HG03521 (cell line): ENCODE measurements at regions not wholly inside any gene's neighbourhood (a gene's known extent, or its start where the extent isn't known, plus 50 kb on each side); places are given as distances from the start of the nearest gene placed in this dataset.

Experiments used
- ATAC-seq: cut with Tn5 transposase; IDR thresholded peaks from one replicate; pipeline ENCODE4 v1.9.1; 2021; ENCODE audit warnings: mild to moderate bottlenecking, moderate library complexity; ENCODE audit not compliant: unreplicated experiment

GRCh38 chr14:100658181-100658886 lies 68.4 kb upstream of the DLK1 start:
- ATAC-seq: no peak

- no peak for ATAC-seq
Observed at GRCh38 chr14:100659345-100660001, 67.2 kb upstream of the DLK1 start.

DNA sequence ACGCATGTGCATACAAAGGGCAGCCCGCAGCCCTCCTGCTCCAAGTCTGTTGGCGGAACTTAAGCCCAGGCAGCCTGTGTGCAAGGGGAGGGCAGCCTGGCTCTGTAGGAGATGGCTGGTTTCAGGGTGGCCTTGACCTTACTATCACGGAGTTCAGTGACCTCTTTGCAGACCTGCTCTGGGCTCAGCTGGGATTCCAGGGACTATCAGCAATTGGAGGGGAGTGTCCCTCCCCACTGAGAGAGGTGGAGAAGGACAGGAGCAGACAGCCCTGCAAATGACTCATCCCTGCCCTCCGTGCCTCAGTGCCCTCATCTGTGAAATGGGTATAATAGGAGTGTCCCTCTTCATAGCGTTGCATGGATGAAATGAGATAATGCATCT lies 66.2 kb upstream of the DLK1 start:
- ATAC-seq: no peak

GRCh38 chr14:100660882-100661635 lies 65.6 kb upstream of the DLK1 start:
- no peak for ATAC-seq

DNA sequence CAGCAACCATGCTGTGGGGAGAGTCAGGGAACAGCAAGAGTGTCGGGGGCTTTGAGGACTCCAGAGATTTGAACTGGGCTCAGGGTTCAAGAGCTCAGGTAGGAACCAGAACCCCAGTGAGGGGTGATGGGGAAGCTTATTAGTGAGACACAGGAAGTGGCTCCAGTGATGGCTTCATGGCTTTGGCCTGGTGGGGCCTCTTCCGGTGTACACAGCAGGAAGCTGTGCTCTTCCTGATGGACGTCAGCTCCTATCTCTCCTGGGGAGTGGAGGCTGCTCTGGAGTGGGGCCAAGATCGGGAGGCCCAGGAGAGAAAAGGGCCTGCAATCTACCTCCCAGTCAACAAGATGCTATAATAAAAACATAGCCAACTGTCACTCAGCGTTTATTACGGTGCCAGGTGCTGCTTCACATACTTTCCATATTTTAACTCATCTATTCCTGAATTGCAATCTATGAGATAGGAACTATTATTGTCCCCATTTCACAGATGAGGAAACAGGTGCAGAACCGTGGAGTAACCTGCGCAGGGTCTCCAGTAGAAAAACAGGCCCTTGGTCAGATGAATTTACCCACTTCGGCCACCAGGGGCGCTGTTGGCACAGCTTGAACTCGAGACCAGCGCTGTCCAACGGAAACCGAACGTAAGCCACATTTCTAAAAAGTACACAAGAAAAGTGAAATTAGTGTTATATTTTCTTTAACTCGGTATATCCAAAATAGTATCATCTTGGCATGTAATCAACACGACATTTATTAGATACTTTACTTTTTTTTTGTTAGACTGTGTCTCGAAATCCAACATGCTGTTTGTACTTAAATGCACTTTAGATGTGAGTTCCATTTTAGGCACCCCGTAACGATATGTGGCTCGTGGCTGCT lies 63.6 kb upstream of the DLK1 start:
- no peak for ATAC-seq

- no peak for ATAC-seq
Observed at GRCh38 chr14:100663761-100664052, 63.0 kb upstream of the DLK1 start.

- no peak for ATAC-seq
Observed at GRCh38 chr14:100664231-100664630, 62.5 kb upstream of the DLK1 start.

- ATAC-seq: no peak
Observed at GRCh38 chr14:100664841-100665510, 61.7 kb upstream of the DLK1 start.

DNA sequence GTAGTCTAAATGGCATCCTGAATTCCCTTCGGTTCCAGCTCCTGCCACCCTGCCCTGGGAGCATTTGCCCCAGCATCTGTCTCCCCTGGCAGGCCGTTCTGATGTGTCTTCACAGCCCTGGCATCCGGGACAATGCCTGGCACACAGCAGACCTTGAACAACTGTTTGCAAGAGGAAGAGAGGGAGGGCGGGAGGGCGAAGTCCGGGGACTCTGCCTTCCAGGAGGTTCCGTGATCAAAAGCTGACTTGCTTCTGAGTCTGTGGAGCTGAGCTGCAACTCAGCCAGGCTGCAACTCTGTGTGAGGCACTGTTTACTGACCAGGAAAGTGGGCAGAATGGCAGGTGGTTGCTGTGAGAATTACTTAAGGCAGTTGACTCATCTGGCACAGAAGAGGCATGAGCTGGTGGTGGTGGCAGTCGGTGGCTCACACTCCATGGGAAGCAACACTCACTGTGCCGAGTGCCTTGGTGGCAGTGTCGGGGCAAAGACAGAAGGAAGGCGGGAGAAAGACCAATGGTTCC lies 61.1 kb upstream of the DLK1 start:
- no peak for ATAC-seq

GRCh38 chr14:100666403-100666802 lies 60.3 kb upstream of the DLK1 start:
- no peak for ATAC-seq

GRCh38 chr14:100666851-100667250 lies 59.8 kb upstream of the DLK1 start:
- ATAC-seq: no peak

- ATAC-seq: no peak
Observed at GRCh38 chr14:100667656-100668055, 59.0 kb upstream of the DLK1 start.

DNA sequence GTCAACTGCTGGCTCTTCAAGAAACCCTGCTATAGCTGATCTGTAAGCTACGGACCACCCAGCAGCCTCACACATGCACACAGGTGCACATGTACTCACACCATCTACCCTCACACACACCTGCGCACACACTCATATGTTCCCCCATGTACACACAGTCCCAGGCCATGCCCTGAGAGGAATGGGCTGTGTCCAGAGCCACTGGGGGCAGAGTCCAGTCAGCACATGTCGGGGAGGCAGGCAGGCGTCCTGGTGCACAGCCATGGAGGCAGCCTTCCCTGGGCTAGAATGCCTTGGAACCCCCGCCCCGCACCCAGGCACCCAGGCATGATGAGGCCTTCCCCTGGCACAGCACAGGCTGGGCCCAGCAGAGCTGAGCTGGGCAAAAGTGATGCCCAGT lies 58.3 kb upstream of the DLK1 start:
- ATAC-seq: no peak

GRCh38 chr14:100669011-100669412 lies 57.7 kb upstream of the DLK1 start:
- ATAC-seq: no peak

- no peak for ATAC-seq
Observed at GRCh38 chr14:100669468-100669867, 57.2 kb upstream of the DLK1 start.

DNA sequence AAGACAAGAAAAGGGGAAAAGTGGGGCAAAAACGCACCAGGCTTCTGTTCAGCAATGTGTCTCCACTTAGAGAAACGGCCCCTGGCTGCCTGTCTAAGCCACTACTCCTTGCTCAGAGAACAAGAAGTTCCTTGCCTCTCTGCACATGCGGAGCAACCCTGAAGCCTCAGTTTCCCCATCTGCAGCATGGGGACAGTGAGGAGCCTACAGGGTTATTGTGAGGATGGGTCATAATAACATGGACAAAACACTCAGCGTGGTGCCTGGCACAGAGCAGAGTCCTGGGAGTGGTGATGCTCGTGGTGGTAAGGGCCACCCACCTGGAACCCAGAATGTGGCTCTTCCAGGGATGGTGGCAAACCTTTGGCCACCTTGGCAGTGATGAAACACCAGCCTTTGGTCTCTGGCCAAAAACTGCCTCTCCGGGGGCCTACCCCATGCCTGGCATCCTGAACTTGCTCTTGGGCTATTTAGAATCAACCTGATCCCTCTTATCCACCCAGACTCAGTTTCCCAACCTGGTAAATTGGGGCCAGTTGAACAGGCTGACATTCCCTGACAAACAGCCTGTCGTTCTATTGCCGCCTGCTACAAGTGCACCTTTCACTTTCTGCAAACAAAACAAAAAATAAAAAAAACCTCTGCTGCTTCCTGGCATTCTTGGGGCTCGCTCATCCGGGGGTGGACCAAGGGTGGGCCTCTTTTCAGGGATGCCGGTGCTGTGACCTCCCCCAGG lies 56.5 kb upstream of the DLK1 start:
- ATAC-seq: no peak

- no peak for ATAC-seq
Observed at GRCh38 chr14:100670753-100671049, 56.0 kb upstream of the DLK1 start.

DNA sequence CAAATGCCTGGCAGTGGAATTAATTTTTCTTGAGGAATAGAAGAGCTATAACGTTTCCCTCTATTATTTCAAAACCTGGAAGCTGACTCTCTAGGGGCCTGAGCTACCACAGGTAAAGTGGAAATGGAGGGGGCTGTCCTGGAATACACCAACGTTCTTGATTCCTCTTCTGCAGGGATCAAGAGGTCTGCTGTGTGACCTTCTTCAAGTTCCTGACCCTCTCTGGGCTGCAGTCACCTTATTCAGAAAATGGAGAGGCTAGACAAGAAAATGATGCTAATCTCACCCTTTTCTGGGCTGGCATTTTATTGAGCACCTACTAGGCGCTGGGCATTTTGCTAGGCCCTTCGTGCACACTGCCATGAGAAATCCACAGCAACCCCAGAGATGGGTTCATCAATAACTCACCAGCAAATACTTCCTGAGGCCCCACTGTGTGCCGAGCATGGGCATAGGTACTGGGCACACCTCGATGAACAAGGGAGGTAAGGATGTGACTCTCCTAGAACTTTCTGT lies 55.2 kb upstream of the DLK1 start:
- no peak for ATAC-seq

GRCh38 chr14:100671906-100672305 lies 54.8 kb upstream of the DLK1 start:
- no peak for ATAC-seq
